GM12864 (cell line): ENCODE measurements at regions not wholly inside any gene's neighbourhood (a gene's known extent, or its start where the extent isn't known, plus 50 kb on each side); places are given as distances from the start of the nearest gene placed in this dataset.

Experiments
- DNase-seq: peaks from one replicate; pipeline ENCODE4 v3.0.0-alpha.2; 2011; ENCODE audit warnings: low read depth
- H3K4me3 ChIP-seq: 2 replicates; pipeline ENCODE4 v1.5.1; 2011; ENCODE audit warnings: mild to moderate bottlenecking, low read depth, low read length, control low read depth
- TF ChIP-seq, protein P1 (sequence below): IDR thresholded peaks from 2 replicates; pipeline ENCODE4 v1.5.1; 2011; ENCODE audit warnings: low read depth, mild to moderate bottlenecking, moderate library complexity, low read length, control low read depth, inconsistent platforms; ENCODE audit errors: missing control alignments

DNA sequence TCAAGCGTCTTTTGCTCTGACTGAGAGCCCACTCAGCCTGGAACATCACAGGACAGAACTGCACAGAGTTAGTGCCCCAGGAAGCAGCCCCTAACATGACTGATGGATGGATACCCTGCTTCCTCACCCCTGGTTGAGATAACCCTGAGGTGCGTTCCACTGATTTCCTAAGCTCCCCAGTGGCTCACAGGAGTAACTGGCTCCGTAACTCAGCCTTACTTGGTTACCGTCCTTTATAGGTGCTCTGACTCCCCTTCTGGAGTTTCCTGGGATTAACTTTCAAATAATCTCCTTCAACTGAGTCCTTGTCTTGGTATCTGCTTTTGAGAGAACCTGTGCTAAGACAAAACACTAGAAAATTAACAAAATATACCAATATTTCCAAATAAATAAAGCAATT is 449.5 kb downstream of the AGTPBP1 start:
- H3K4me3 ChIP-seq: no peak overlapping the region
- TF ChIP-seq, protein P1, sequence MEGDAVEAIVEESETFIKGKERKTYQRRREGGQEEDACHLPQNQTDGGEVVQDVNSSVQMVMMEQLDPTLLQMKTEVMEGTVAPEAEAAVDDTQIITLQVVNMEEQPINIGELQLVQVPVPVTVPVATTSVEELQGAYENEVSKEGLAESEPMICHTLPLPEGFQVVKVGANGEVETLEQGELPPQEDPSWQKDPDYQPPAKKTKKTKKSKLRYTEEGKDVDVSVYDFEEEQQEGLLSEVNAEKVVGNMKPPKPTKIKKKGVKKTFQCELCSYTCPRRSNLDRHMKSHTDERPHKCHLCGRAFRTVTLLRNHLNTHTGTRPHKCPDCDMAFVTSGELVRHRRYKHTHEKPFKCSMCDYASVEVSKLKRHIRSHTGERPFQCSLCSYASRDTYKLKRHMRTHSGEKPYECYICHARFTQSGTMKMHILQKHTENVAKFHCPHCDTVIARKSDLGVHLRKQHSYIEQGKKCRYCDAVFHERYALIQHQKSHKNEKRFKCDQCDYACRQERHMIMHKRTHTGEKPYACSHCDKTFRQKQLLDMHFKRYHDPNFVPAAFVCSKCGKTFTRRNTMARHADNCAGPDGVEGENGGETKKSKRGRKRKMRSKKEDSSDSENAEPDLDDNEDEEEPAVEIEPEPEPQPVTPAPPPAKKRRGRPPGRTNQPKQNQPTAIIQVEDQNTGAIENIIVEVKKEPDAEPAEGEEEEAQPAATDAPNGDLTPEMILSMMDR: no peak
- DNase-seq: no peak

DNA sequence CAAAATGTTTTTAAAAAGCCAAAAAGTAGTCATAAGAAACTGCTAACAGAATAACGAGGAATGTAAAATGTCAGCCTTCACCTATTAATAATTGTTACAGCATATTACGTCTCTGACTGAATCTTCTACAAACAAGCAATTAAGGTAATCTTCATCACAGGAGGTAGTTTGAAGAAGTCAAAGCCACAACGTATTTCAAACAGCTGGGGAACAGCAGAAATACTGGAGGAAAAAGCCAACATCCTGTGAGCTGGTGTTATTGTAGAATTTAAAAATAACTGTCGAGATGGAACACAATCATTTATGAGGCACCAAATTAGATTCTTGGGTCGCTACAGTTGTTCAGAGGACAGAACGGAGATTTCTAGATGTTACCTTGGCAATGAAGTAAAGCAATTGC is 450.5 kb downstream of the AGTPBP1 start:
- H3K4me3 ChIP-seq: no peak overlapping the region
- TF ChIP-seq, protein P1: no peak
- no peak for DNase-seq

DNA sequence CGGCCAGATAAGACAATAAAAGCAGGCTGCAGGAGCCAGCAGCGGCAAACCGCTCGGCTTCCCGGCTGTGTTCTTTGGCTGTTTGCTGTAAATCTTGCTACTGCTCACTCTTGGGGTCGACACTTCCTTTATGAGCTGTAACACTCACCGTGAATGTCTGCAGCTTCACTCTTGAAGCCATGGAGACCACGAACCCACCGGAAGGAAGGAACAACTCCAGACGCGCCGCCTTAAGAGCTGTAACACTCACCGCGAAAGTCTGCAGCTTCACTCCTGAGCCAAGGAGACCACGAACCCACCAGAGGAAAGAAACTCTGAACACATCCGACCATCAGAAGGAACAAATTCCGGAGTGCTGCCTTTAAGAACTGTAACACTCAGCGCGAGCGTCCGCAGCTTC is 451.7 kb downstream of the AGTPBP1 start:
- TF ChIP-seq, protein P1: no peak
- H3K4me3 ChIP-seq: no peak overlapping the region
- DNase-seq: no peak

DNA sequence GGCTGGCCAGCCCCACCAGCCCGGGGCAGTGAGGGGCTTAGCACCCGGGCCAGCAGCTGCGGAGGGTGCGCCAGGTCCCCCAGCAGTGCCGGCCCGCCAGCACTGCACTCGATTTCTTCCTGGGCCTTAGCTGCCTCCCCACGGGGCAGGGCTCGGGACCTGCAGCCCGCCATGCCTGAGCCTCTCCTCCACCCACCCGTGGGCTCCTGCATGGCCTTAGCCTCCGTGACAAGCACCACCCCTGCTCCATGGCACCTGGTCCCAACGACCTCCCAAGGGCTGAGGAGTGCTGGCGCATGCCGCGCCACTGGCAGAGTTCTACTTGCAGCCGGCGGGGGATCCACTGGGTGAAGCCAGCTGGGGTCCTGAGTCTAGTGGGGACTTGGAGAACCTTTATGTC is 452.6 kb downstream of the AGTPBP1 start:
- TF ChIP-seq, protein P1: no peak
- DNase-seq: no peak
- H3K4me3 ChIP-seq: no peak overlapping the region

DNA sequence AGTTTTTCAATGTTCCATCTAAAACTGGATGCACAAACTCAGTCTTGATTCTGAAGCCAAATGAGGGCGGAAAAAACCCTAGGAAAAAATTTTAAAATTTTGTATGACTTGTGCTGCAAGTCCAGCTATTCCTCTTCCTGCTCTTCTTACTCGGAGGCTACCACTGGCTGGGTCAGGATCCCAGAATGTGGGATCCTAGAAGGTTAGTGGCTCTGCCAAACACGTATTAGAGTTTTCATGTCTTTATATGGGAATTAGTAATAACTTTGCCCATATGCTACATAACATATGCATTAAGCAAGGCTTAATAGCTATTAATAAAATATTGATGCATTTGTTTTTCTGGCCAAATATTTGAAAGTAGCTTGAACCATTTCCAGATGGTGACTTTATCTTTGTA is 458.3 kb downstream of the AGTPBP1 start:
- TF ChIP-seq, protein P1: no peak
- no peak for DNase-seq
- no peak overlapping the region for H3K4me3 ChIP-seq

DNA sequence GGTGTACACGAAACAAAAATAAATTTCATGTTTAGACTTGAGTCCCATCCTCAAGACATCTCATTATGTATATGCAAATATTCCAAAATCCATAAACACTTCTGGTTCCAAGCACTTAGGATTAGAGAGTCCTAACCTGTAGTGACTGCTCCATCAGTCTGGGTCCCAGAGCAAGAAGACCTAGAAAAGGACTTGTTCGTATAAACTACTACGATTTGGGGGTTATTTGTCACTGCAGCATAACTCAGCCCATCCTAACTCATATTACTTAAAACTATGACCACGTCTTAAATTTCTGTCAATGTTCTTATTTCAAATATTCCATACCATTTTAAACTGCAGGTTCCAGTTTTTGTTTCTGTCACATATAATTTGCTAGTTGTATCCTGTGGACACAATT is 463.0 kb downstream of the AGTPBP1 start:
- H3K4me3 ChIP-seq: no peak overlapping the region
- no peak for DNase-seq
- TF ChIP-seq, protein P1: no peak

DNA sequence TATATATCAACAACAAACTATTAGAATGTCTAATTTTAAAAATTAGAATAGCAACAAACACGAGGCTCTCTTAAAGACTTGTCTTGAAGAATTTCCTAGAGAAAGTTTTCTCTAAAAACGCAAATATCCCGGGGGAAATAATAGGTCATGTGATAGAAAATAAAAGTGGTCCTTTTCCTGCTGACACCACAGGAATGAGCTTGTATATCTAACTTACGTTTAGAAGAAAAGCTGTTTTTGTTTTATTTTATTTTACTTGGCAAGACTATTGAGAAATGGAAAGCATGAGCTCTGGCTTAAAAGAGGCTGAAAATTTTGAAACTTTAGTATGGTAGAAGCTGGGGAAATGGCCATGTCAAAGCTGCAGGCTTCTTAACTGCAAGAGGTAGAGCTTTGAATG is 465.0 kb downstream of the AGTPBP1 start:
- DNase-seq: no peak
- no peak overlapping the region for H3K4me3 ChIP-seq
- TF ChIP-seq, protein P1: no peak
